ENCODE measurements at regions not wholly inside any gene's neighbourhood (a gene's known extent, or its start where the extent isn't known, plus 50 kb on each side); places are given as distances from the start of the nearest gene placed in this dataset.

GRCh38 chr2:204331988-204332387, 213.3 kb upstream of the PARD3B start:
- BruUV-seq (replicated peaks) = no TSS peak
- Histone ChIP-seq H3K4me1 (ENCODE audit: insufficient read depth, low read length, poor library complexity, severe bottlenecking) (no peaks in the 10 kb centered on the region), H4K20me1 (ENCODE audit: insufficient read depth, low read length) (no peaks in the 10 kb centered on the region), H3K27ac (ENCODE audit: low read depth, low read length, poor library complexity, severe bottlenecking) (no peak overlapping the region), H2AFZ (ENCODE audit: low read length) (no peak overlapping the region), H3K9me3 (ENCODE audit: low read length) (no peaks in the 10 kb centered on the region), H3K4me3 (ENCODE audit: low read depth, low read length, poor library complexity, severe bottlenecking) (no peak overlapping the region), H3K79me2 (ENCODE audit: insufficient read depth, low read depth, low read length) (no peaks in the 10 kb centered on the region), H3K9me2 (ENCODE audit: insufficient read depth, low read length) (no peaks in the 10 kb centered on the region), H3K4me2 (ENCODE audit: low read length) (no peak overlapping the region), H3K36me3 (ENCODE audit: insufficient read depth, low read length) (no peaks in the 10 kb centered on the region)
- no peak for DNase-seq (ENCODE audit: low spot score)
- intact Hi-C loops (cut with micrococcal nuclease; ENCODE audit: unreplicated experiment) = no loop called here
- POLR2A ChIA-PET = no interaction called here
- CTCF ChIA-PET (ENCODE audit: unreplicated experiment) = no interaction called here
- TF ChIP-seq EZH2phosphoT487 (IDR thresholded peaks at IDR 0.05; ENCODE audit: borderline replicate concordance, low read depth, low read length) (no peak), CTCF (conservative IDR thresholded peaks at IDR 0.05; ENCODE audit: low read length) (no peak)

- no peak overlapping the region for H3K4me3 ChIP-seq (ENCODE audit: low read depth, low read length, poor library complexity, severe bottlenecking)
- H3K36me3 ChIP-seq (ENCODE audit: insufficient read depth, low read length) = no peaks in the 10 kb centered on the region
- no peak for TF ChIP-seq EZH2phosphoT487 (IDR thresholded peaks at IDR 0.05; ENCODE audit: borderline replicate concordance, low read depth, low read length)
- no peak for TF ChIP-seq CTCF (conservative IDR thresholded peaks at IDR 0.05; ENCODE audit: low read length)
- no peaks in the 10 kb centered on the region for H3K9me2 ChIP-seq (ENCODE audit: insufficient read depth, low read length)
- intact Hi-C loops (cut with micrococcal nuclease; ENCODE audit: unreplicated experiment) = no loop called here
- H3K4me1 ChIP-seq (ENCODE audit: insufficient read depth, low read length, poor library complexity, severe bottlenecking) = no peaks in the 10 kb centered on the region
- no TSS peak for BruUV-seq (replicated peaks)
- no peaks in the 10 kb centered on the region for H3K79me2 ChIP-seq (ENCODE audit: insufficient read depth, low read depth, low read length)
- no peak overlapping the region for H3K27ac ChIP-seq (ENCODE audit: low read depth, low read length, poor library complexity, severe bottlenecking)
- no peaks in the 10 kb centered on the region for H4K20me1 ChIP-seq (ENCODE audit: insufficient read depth, low read length)
- no peak for DNase-seq (ENCODE audit: low spot score)
- no peak overlapping the region for H3K4me2 ChIP-seq (ENCODE audit: low read length)
- no peaks in the 10 kb centered on the region for H3K9me3 ChIP-seq (ENCODE audit: low read length)
- ChIA-PET CTCF (ENCODE audit: unreplicated experiment) (no interaction called here), POLR2A (no interaction called here)
- H2AFZ ChIP-seq (ENCODE audit: low read length) = no peak overlapping the region
Measured at GRCh38 chr2:204332706-204333105, 212.6 kb upstream of the PARD3B start.

- Histone ChIP-seq H4K20me1 (ENCODE audit: insufficient read depth, low read length) (no peaks in the 10 kb centered on the region), H3K9me2 (ENCODE audit: insufficient read depth, low read length) (no peaks in the 10 kb centered on the region), H2AFZ (ENCODE audit: low read length) (no peak overlapping the region), H3K36me3 (ENCODE audit: insufficient read depth, low read length) (no peaks in the 10 kb centered on the region), H3K27ac (ENCODE audit: low read depth, low read length, poor library complexity, severe bottlenecking) (no peak overlapping the region), H3K4me1 (ENCODE audit: insufficient read depth, low read length, poor library complexity, severe bottlenecking) (no peaks in the 10 kb centered on the region), H3K4me2 (ENCODE audit: low read length) (no peak overlapping the region), H3K4me3 (ENCODE audit: low read depth, low read length, poor library complexity, severe bottlenecking) (no peak overlapping the region), H3K9me3 (ENCODE audit: low read length) (no peaks in the 10 kb centered on the region), H3K79me2 (ENCODE audit: insufficient read depth, low read depth, low read length) (no peaks in the 10 kb centered on the region)
- no TSS peak for BruUV-seq (replicated peaks)
- intact Hi-C loops (cut with micrococcal nuclease; ENCODE audit: unreplicated experiment) = no loop called here
- ChIA-PET CTCF (ENCODE audit: unreplicated experiment) (no interaction called here), POLR2A (interaction anchor here (0.7 to 0.9 kb wide), 2 partner anchors 10 to 316 kb away, joined by 3 to 5 read pairs; no protein-coding TSS in a partner anchor)
- no peak for TF ChIP-seq EZH2phosphoT487 (IDR thresholded peaks at IDR 0.05; ENCODE audit: borderline replicate concordance, low read depth, low read length)
- TF ChIP-seq CTCF (conservative IDR thresholded peaks at IDR 0.05; ENCODE audit: low read length) = no peak
- no peak for DNase-seq (ENCODE audit: low spot score)
Measured at GRCh38 chr2:204333861-204334260, 211.4 kb upstream of the PARD3B start.
